ENCODE measurements at regions not wholly inside any gene's neighbourhood (a gene's known extent, or its start where the extent isn't known, plus 50 kb on each side); places are given as distances from the start of the nearest gene placed in this dataset.

DNA sequence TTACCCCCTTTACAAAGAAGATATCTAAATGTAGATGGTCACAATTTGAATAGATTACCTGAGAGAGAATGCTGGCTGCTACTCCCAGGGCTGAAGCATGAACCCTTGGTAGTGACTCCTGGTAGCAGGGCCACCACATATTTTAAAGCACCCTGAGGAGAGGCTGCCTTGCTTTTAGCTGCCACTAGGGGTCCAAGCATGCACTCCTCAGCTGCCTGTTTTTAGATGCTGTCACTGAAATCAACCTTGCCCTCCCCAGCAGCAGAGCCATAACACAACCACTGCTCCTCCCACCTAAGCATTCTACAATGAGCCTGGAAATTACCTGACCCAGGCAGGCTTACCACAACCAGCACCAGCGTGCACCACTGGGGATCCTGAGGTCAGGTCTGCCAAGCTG lies 850.9 kb downstream of the FAM133A start:
- TF ChIP-seq, protein P1, sequence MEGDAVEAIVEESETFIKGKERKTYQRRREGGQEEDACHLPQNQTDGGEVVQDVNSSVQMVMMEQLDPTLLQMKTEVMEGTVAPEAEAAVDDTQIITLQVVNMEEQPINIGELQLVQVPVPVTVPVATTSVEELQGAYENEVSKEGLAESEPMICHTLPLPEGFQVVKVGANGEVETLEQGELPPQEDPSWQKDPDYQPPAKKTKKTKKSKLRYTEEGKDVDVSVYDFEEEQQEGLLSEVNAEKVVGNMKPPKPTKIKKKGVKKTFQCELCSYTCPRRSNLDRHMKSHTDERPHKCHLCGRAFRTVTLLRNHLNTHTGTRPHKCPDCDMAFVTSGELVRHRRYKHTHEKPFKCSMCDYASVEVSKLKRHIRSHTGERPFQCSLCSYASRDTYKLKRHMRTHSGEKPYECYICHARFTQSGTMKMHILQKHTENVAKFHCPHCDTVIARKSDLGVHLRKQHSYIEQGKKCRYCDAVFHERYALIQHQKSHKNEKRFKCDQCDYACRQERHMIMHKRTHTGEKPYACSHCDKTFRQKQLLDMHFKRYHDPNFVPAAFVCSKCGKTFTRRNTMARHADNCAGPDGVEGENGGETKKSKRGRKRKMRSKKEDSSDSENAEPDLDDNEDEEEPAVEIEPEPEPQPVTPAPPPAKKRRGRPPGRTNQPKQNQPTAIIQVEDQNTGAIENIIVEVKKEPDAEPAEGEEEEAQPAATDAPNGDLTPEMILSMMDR (conservative IDR thresholded peaks at IDR 0.05): peak; percentile 41
- TF ChIP-seq EZH2 (IDR thresholded peaks at IDR 0.05; ENCODE audit: low read depth): no peak

Data from PC-9 (cell line).